B cell (primary cell): ENCODE measurements at regions not wholly inside any gene's neighbourhood (a gene's known extent, or its start where the extent isn't known, plus 50 kb on each side); places are given as distances from the start of the nearest gene placed in this dataset.

Source experiments
- ATAC-seq: fragments of 200-7000 bp; cut with Tn5 transposase; one replicate; pipeline ENCODE4 v1.10.0; 2021; ENCODE audit warnings: low read depth, mild to moderate bottlenecking, moderate number of reproducible peaks, moderate library complexity
- CTCF ChIA-PET: fragments of 350-600 bp; sonication (Branson Sonifier 250); formaldehyde crosslinking; loops from one replicate; lab custom pipeline; 2021; ENCODE audit warnings: antibody characterized with exemption, inconsistent platforms; lab: Charles Lee
- POLR2A ChIA-PET: fragments of 350-600 bp; sonication (Branson Sonifier 250); formaldehyde crosslinking; loops from one replicate; lab custom pipeline; 2021; ENCODE audit warnings: antibody characterized with exemption; lab: Charles Lee
- DNase-seq: peaks from one replicate; pipeline ENCODE4 v3.0.0; 2013
- H2AFZ ChIP-seq: 2 replicates; pipeline ENCODE4 v1.6.1; 2012; ENCODE audit warnings: mild to moderate bottlenecking, low read depth, low read length; ENCODE audit not compliant: insufficient read depth, poor library complexity, severe bottlenecking
- H3K27ac ChIP-seq, 2 donors: 1 replicate in 1 of 2; 2 replicates in 1 of 2; pipeline ENCODE4 v1.5.1; 2012 to 2013; ENCODE audit warnings: low read length in 2 of 2, mild to moderate bottlenecking in 2 of 2, moderate library complexity in 1 of 2
- H3K27me3 ChIP-seq, 4 experiments: fragments of 200-600 bp in 1 of 4; sonication (generic) in 1 of 4; replicated peaks in 1 of 4; 1 replicate in 2 of 4; 2 replicates in 2 of 4; pipeline versions ENCODE4 v1.6.1 to v1.7.0; 2013 to 2016; ENCODE audit warnings: low read length in 3 of 4, mild to moderate bottlenecking in 2 of 4, mixed read lengths in 1 of 4, moderate library complexity in 1 of 4; ENCODE audit not compliant: insufficient read depth in 4 of 4, control insufficient read depth in 3 of 4; ENCODE audit errors: control extremely low read depth in 1 of 4
- H3K36me3 ChIP-seq, 2 experiments: replicated peaks in 1 of 2; 1 replicate in 1 of 2; 2 replicates in 1 of 2; pipeline versions ENCODE4 v1.6.1 to v1.7.1; 2013; ENCODE audit warnings: low read length in 1 of 2; ENCODE audit not compliant: insufficient read depth in 2 of 2, control insufficient read depth in 1 of 2; ENCODE audit errors: control extremely low read depth in 1 of 2, extremely low read depth in 1 of 2
- H3K4me1 ChIP-seq, 2 donors: fragments of 200-600 bp in 1 of 2; sonication (generic) in 1 of 2; 1 replicate in 1 of 2; 2 replicates in 1 of 2; pipeline versions ENCODE4 v1.5.1 to v1.6.1; 2013 to 2017; ENCODE audit warnings: low read length in 2 of 2; ENCODE audit not compliant: control insufficient read depth in 2 of 2, insufficient read depth in 2 of 2
- H3K4me2 ChIP-seq: replicated peaks from 2 replicates; pipeline ENCODE3; 2012; ENCODE audit warnings: mild to moderate bottlenecking, low read depth, low read length; ENCODE audit not compliant: poor library complexity, severe bottlenecking
- H3K4me3 ChIP-seq, 5 experiments: fragments of 200-600 bp in 1 of 5; sonication (generic) in 1 of 5; 1 replicate in 3 of 5; 2 replicates in 2 of 5; pipeline versions ENCODE4 v1.5.1 to v1.7.0; 2011 to 2016; ENCODE audit warnings: low read length in 4 of 5, mild to moderate bottlenecking in 4 of 5, low read depth in 2 of 5, control low read depth in 1 of 5, moderate library complexity in 1 of 5; ENCODE audit not compliant: insufficient read depth in 1 of 5; ENCODE audit errors: control extremely low read depth in 1 of 5, extremely low read depth in 1 of 5
- H3K79me2 ChIP-seq: fragments of 200-600 bp; sonication (generic); one replicate; pipeline ENCODE4 v1.6.0; 2016; ENCODE audit warnings: low read length; ENCODE audit not compliant: control insufficient read depth, insufficient read depth
- H3K9ac ChIP-seq: fragments of 200-600 bp; sonication (generic); 2 replicates; pipeline ENCODE4 v1.6.1; 2017; ENCODE audit warnings: mild to moderate bottlenecking, low read length, moderate library complexity
- H3K9me3 ChIP-seq, 3 donors: one replicate each; pipeline versions ENCODE4 v1.6.1 to v1.7.1; 2013; ENCODE audit warnings: low read length in 2 of 3; ENCODE audit not compliant: control insufficient read depth in 2 of 3, insufficient read depth in 1 of 3; ENCODE audit errors: control extremely low read depth in 1 of 3
- H4K20me1 ChIP-seq: 2 replicates; pipeline ENCODE4 v1.6.0; 2012; ENCODE audit warnings: mild to moderate bottlenecking, low read length; ENCODE audit not compliant: insufficient read depth, control insufficient read depth, poor library complexity, severe bottlenecking
- H3K27ac Mint-ChIP-seq: one replicate; pipeline ENCODE4 v1.8.0; 2021; ENCODE audit warnings: mixed read lengths
- H3K27me3 Mint-ChIP-seq: one replicate; pipeline ENCODE4 v1.8.0; 2021; ENCODE audit warnings: mixed read lengths
- H3K4me1 Mint-ChIP-seq: one replicate; pipeline ENCODE4 v1.8.0; 2021; ENCODE audit warnings: mixed read lengths
- H3K4me3 Mint-ChIP-seq: one replicate; pipeline ENCODE4 v1.8.0; 2021; ENCODE audit warnings: mixed read lengths
- H3K9me3 Mint-ChIP-seq: one replicate; pipeline ENCODE4 v1.8.0; 2022; ENCODE audit warnings: mixed read lengths; ENCODE audit not compliant: insufficient read depth
- CTCF ChIP-seq: fragments of 200-600 bp; IDR thresholded peaks from one replicate; pipeline ENCODE4 v1.8.0; 2022; ENCODE audit warnings: antibody characterized with exemption, mild to moderate bottlenecking
- EZH2 ChIP-seq: IDR thresholded peaks from 2 replicates; pipeline ENCODE4 v1.6.1; 2012; ENCODE audit warnings: borderline replicate concordance, low read depth, mild to moderate bottlenecking, moderate library complexity, low read length; ENCODE audit not compliant: insufficient read depth, poor library complexity, severe bottlenecking
- WGBS: methylation state at CpG from one replicate; pipeline ENCODE4 v1.1.5; 2013; ENCODE audit warnings: missing lambda C conversion rate; ENCODE audit not compliant: insufficient coverage; 5-methylcytosine and 5-hydroxymethylcytosine counted together
- intact Hi-C: fragments of 100-400 bp; cut with micrococcal nuclease; formaldehyde crosslinking; loops from one replicate; pipeline ENCODE4 v1.10.0; 2022

- Histone ChIP-seq H3K27me3 (peaks cover 1 to 6% (median 4%) of the 10 kb centered on the region in 4 experiments), H3K27ac (no peak overlapping the region), H4K20me1 (no peaks in the 10 kb centered on the region), H3K79me2 (no peaks in the 10 kb centered on the region), H3K4me3 (no peak overlapping the region), H3K4me1 (no peaks in the 10 kb centered on the region), H3K9me3 (no peaks in the 10 kb centered on the region), H3K4me2 (no peak overlapping the region), H2AFZ (no peak overlapping the region), H3K36me3 (no peaks in the 10 kb centered on the region), H3K9ac (no peak overlapping the region)
- Mint-ChIP-seq H3K4me1 (no peaks in the 10 kb centered on the region), H3K27me3 (peaks cover 45% of the 10 kb centered on the region), H3K27ac (no peak overlapping the region), H3K4me3 (no peak overlapping the region), H3K9me3 (no peaks in the 10 kb centered on the region)
- ChIA-PET POLR2A (no interaction called here), CTCF (interaction anchor here (0.8 kb wide), 1 partner anchor 11 kb away, joined by 3 read pairs; no protein-coding TSS in a partner anchor)
- no peak for ATAC-seq
- DNase-seq: no peak
- TF ChIP-seq EZH2 (no peak), CTCF (no peak)
- intact Hi-C loops: no loop called here
- WGBS: no CpG with 5 or more reads among the region's 4 CpGs
Observed at GRCh38 chr7:114095885-114096284, 177.1 kb upstream of the PPP1R3A start.

- Histone ChIP-seq H3K79me2 (no peaks in the 10 kb centered on the region), H3K4me3 (no peak overlapping the region), H3K27ac (no peak overlapping the region), H3K4me2 (no peak overlapping the region), H3K36me3 (no peaks in the 10 kb centered on the region), H3K9me3 (peaks cover 0 to 29% (median 0%) of the 10 kb centered on the region in 3 donors), H3K27me3 (peaks cover 1 to 51% (median 38%) of the 10 kb centered on the region in 4 experiments), H2AFZ (no peak overlapping the region), H3K9ac (no peak overlapping the region), H3K4me1 (peaks cover 36 to 45% of the 10 kb centered on the region in 2 donors), H4K20me1 (no peaks in the 10 kb centered on the region)
- H3K4me3 Mint-ChIP-seq: peak overlapping the region; percentile 44
- no peaks in the 10 kb centered on the region for H3K9me3 Mint-ChIP-seq
- H3K27me3 Mint-ChIP-seq: peaks cover 60% of the 10 kb centered on the region
- ATAC-seq (no peak), DNase-seq (no peak)
- TF ChIP-seq EZH2 (no peak), CTCF (no peak)
- POLR2A ChIA-PET: no interaction called here
- 89% methylated on average over 1 of the region's 2 CpGs for WGBS
- intact Hi-C loops: no loop called here
- peaks cover 38% of the 10 kb centered on the region for H3K4me1 Mint-ChIP-seq
- CTCF ChIA-PET: no interaction called here
- H3K27ac Mint-ChIP-seq: no peak overlapping the region
Observed at GRCh38 chr7:114088470-114088940, 169.7 kb upstream of the PPP1R3A start.
